ENCODE measurements at regions not wholly inside any gene's neighbourhood (a gene's known extent, or its start where the extent isn't known, plus 50 kb on each side); places are given as distances from the start of the nearest gene placed in this dataset.

DNA sequence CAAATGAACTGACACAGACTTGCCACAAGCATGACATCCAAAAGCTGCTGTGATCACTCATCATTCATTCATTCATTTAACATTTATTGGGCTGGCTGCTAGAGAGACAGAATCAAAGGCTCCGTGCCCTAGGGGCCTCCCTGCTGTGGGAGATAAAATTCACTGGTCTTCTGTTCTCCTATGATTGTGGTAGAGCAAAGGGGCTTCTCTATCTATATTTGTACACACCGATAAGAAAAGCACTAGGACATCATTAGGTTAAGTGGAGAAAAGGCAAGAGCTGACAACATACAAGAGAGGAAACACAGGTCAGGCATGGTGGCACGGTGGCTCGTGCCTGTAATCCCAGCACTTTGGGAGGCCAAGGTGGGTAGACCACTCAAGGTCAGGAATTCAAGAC is 847.0 kb downstream of the TYW1 start:
- TF ChIP-seq, protein P1, sequence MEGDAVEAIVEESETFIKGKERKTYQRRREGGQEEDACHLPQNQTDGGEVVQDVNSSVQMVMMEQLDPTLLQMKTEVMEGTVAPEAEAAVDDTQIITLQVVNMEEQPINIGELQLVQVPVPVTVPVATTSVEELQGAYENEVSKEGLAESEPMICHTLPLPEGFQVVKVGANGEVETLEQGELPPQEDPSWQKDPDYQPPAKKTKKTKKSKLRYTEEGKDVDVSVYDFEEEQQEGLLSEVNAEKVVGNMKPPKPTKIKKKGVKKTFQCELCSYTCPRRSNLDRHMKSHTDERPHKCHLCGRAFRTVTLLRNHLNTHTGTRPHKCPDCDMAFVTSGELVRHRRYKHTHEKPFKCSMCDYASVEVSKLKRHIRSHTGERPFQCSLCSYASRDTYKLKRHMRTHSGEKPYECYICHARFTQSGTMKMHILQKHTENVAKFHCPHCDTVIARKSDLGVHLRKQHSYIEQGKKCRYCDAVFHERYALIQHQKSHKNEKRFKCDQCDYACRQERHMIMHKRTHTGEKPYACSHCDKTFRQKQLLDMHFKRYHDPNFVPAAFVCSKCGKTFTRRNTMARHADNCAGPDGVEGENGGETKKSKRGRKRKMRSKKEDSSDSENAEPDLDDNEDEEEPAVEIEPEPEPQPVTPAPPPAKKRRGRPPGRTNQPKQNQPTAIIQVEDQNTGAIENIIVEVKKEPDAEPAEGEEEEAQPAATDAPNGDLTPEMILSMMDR (conservative IDR thresholded peaks at IDR 0.05), result no peak
- TF ChIP-seq ZFX (IDR thresholded peaks at IDR 0.05), result no peak

Measured in C4-2B (cell line).